HG03064 (cell line): ENCODE measurements at regions not wholly inside any gene's neighbourhood (a gene's known extent, or its start where the extent isn't known, plus 50 kb on each side); places are given as distances from the start of the nearest gene placed in this dataset.

ENCODE experiments used
- ATAC-seq: cut with Tn5 transposase; IDR thresholded peaks from one replicate; pipeline ENCODE4 v1.9.1; 2021; ENCODE audit warnings: low read depth; ENCODE audit not compliant: unreplicated experiment

DNA sequence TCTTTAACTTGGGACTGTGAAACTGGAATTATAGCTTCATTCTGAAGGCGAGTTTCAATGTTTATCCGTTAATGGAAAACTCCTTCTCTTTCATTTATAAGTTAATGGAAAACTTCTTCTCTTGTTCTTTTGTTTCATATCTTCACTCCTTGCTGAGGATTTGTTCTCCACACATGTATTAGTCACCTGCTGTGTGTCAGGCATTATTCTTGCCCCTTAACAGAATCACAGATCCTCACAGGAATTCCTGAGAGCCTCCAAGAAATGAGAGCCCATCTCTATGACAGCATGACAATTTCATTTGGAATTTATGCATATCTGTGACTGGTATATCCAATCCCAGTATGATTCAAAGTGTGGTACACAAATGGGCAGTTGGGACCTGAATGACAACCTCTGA, 545.8 kb downstream of the BCL11A start:
- ATAC-seq: no peak

DNA sequence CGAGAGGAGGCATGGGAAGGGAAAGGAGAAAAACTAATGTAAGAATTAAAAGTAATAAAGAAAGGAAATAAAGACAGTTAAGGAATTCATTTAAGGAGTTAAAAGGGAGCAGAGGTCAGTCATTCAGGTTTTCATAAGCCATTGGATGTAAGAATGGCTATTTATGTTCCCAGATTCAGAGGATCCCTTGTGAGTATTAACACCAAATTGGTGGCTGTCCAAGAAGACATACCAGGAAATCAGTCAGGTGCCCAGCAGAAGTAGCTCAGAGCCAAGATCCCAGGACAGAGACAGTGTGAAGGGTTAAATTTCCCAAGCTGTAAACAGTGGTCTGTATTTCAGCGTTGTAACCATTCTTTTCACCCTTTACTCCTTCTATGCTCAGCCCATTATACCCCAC, 550.4 kb downstream of the BCL11A start:
- ATAC-seq: no peak

DNA sequence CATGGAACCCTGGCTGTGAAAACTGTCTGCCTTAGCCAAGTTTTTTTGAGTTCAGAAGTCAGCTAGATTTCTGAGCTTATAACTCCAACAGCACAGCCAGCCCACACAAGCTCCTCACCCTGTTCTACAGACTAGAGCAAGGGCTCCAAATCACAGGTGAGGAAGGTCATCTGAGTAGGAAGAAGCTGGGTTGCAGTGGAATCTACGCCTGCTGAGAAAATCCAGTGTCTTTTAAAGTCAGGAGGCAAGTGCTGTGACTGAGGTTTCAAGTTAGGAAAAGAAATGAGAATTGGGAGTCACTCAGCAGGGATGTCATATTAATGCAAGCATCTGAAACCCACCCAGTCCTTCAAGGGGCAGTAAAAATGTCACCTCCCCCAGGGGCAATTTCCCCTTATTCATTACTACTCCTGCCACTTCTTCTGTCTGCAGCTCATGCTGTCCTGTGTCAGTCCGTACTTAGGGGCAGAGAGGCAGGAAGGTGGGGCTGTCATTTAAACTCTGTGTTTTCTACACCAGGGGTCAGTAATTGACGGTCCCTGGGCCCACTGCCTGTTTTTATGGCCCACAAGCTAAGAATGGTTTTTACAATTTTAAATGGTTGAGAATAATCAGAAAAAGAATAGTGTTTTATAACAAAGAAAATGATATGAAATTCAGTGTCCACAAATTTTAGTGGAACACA, 551.1 kb downstream of the BCL11A start:
- ATAC-seq: no peak

DNA sequence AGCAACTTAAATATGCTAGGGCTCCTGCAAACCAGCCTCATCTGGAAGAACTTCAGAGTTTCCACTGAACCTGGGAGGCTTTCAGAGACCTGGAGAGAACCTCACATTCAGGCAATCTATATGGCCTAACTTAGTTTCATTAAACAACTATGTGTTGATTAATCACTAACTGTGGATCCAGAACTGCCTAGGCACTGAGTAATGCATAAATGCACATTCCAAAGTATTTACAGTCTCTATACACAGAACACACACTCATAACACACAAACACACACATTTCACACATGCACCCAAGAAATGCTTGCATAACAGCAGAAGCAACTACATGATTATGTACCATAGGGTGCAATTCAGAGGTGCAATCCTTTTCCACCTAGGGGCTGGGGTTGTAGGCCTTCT, 552.8 kb downstream of the BCL11A start:
- no peak for ATAC-seq

DNA sequence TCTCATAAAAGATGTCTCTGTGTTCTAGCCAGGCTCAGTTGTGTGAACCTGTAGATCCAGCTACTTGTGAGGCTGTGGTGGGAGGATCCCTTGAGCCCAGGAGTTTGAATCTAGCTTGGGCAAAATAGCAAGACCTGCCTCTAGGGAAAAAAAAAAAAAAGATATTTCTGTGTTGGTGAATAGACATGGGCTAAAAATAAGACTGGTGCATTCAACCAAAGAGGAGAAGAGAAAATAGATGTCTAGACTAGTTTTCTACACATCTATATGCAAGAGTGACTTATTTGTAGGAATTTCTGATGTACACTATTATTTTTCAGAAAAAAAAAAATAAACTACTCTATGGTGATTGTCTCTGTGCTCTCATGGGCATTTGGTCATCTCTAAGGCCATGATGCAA, 555.1 kb downstream of the BCL11A start:
- no peak for ATAC-seq

DNA sequence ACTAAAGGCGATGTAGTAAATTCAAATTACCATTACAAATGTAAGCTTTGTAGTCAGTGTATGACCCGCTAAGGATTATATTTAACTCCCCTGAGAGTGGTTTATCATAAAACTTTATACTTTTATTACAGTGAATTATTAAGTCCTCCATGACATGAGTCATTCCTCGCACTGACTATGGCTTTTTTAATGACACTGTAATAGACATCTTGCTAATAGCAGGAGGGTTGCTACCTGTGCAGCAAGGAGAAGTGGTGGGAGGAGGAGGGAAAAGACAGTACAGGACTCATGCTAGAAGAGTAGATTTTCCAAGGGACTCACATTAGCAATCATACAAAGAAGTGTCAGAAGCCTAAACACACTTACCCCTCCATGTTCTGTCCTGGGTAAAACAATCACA, 556.1 kb downstream of the BCL11A start:
- no peak for ATAC-seq

DNA sequence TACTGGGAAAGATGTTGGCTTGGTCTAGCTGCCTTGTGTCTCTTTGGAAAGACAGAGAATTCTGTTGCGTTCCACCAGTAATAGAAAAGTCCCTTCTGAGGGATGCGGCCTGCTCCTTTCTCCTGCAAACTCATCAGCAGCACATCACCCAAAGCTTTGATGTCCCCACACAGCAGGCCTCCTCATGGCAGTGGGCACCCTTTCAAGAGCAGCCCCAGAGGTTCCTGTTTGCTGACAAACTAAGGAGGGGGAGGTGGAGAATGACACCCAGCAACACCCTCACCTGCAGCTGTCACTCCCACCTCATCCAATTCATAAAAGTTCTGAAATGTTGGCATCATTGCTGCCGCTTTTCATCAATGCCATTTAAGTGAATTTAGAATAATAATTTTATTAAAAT, 556.6 kb downstream of the BCL11A start:
- no peak for ATAC-seq

DNA sequence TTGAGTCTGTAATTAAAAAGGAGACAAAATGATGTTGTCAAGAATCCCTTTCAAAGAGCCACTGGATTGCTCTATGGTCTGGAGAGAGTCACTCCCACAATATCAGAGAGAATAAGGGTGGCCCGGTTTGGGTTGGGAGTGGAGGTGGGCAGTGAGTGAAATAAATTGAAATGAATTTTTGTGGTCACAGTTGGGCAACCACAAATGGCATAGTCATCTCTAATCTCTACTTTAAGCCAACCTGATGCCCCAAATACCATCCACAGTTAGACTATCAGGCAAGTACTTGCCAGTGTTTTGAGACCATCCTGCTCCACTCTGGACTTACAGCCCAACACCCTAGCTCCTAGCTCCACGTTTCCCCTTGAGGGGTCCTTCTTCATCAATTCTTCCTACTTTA, 559.7 kb downstream of the BCL11A start:
- no peak for ATAC-seq

DNA sequence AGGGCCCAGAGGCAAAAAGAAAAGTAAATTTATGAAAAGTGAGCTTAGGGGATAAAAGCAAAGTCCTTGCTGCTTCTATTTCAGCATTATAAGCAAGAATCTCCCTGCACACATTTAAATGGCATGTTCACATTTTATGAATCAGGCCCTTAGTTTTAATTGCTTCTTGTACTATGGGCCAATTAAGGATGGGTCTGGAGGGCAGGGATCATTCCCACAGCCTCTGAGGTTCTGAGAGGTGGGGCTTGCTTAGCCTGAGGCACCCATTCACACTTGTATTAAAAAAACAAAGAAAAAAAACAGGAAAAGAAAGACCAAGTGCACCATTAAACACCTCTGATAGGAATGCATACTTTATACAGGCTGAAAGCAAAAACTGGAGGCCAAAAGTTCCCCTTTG, 565.1 kb downstream of the BCL11A start:
- ATAC-seq: no peak

DNA sequence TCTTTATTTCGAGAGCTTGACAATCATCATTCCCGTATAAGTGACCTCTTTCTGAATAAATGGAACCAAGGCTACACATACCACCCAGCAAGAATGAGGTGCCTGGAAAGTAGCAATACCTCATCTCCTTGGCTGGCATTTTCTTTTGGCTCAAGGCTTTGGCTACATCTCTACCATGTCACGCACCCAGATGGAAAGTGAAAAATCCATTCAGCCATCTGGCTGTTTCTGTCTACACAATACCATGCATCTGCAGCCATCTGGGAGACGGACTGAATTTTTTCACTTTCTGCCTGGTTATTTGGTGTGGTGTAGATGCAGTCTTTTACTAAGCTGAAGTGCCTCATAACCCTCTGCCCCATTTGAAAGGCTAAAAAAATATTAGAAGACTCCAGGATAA, 566.9 kb downstream of the BCL11A start:
- no peak for ATAC-seq

DNA sequence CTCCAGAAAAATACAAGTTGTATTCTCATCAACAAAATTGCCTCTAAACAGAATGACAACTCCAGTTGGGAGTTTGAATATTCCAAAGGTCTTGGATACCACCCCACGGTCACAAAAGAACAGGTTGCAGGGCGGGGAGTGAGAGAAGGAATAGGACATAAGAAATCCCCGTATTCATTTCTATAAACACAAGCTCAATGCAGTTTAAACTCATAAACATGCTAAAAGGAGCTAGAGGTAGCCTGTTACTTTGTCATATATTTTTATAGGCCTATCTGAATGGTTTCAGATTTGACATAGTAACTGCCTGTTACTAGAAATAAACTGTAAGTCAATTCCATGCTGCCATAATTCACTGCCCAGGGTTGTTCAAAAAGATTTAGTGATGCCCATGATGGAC, 567.5 kb downstream of the BCL11A start:
- no peak for ATAC-seq

DNA sequence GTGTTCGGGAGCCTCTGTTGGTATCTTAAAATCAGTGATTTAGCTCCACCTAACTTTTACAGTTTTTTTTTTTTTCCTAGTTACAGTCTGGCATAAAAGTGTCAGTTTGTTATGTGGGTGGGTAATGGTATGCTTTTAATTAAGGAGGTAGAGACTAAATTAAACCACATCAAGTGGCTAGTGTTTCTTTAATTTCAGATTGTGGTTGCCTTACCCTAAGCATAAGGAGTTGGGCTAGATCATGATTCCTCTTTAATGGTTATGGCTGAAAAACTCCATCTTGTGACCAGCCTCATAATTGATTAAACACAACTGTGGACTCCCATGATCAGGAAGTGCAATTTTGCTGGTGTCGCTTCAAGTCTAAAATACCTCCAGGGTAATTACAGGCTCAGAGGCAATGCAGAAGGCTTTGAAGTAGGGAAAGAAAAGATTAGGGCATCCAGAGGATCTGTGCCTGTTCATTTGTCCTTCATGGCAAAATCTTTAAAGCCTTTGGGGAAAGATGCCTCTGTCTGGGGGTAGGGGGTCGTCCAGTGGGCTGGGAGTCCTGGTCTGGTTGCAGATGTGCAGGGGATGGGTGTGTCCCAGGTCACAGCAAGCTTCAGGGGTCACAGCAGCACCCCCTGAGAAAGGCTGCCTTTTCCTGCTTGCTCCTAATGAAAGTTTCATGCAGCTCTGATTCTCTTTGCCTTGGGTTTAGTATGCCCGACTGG, 579.2 kb downstream of the BCL11A start:
- ATAC-seq: no peak

DNA sequence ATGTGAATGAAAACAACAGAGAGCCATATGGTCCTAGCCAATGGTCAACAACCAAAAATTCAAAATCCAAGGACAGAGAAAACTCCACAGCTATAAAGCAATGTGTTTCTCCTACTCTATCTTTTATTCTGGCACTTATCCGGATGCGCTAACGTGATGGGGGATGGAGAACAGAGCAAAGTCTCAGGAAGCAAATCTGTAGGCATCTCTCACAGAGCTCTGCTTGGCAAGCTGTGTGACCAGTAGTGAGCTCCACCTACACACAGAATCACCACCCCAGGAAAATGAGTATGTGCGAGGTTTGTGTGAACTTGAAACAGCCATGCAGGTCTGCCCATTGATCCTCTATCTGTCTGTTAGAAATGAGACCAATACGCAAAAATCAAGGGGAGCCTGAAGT, 584.3 kb downstream of the BCL11A start:
- ATAC-seq: no peak

DNA sequence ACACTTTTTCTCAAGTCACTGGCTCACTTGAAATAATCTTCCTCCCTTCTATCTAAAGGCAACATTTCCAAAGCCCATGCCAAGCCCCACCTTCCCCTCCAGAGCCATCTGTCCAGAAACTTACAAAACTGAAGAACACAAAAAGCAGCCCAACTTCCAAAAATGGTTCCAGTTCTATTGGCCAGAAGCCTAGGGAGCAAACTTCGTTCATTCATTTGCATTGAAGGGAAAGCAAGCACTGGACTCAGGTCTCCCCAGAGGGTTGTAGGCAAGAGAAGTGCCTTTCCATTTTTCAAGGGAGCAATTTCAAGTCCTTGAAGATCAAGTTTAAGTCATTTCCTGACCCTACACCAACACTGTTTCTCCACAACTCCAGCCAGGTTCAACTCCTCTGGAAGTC, 585.0 kb downstream of the BCL11A start:
- ATAC-seq: no peak

DNA sequence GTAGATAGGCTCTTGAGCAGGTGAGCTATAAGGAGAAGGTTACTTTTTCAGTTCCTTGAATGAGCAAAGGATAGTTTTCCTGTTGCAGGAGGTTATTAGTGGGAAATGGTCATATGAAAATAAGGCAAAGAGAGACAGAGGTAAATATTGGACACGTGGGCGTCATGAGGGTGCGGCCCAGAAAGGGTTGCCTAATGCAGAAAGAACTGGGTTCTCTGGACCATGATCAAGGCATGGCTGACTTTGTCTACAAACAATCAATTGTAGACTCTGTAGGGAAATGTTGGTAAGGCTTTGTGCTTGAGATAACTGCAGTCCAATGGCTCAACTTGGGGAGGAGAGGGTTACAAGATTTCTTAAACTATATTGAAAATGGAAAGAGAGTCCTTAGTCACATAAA, 585.8 kb downstream of the BCL11A start:
- no peak for ATAC-seq

DNA sequence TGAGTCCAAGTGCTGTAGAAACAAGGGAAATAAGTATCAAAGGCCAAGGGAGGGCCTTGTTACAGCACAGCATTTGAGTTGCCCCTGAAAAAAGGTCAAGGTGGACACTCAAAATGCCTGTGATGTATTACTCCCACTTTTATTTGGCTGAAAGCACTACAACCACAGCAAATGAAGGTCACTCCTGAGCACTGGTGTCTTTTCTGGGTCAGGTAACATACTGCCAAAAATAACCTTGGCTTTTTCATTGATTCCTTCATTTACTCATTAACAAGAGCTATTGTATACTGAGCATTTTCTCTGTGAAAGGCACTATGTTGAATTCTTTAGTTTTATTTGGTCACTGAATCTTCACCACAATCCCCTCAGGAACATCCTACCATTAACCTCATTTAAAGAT, 590.3 kb downstream of the BCL11A start:
- ATAC-seq: no peak

DNA sequence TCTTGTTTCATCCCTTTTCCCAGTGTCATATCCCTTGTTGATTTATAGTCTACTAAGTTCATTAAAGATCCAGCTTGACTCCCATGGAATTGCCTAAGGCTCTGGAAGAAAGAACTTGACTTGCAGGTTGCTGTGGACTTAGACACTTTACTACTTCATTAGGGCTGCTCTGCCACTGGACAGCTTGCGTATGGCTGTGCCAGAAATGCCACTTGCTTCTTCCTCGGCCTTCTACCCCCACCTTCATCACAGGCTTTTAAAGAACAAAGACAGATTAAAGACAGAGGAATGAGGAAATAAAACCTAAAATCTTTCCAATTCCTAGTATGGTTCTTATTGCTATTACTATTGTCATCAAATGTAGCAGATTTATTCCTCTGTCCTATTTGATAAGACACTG, 591.7 kb downstream of the BCL11A start:
- no peak for ATAC-seq

DNA sequence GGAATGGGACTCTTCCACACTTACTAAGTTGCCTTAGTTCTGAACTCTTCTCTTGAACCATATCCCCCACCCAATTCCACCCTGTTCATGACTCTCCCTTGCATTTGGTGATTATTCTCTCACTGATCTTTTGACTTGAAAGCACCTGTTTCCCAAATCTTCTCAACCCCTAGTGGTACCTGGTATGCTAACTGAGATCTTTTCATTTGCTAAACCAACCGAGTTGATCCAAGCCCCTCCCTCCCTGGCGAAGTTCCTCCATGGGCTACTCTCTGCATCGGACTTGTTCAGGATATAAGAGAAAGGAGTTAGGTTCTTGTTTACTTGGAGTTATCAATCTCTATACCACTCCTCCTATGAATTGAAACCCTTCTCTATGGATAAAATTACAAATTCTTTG, 593.5 kb downstream of the BCL11A start:
- ATAC-seq: no peak

DNA sequence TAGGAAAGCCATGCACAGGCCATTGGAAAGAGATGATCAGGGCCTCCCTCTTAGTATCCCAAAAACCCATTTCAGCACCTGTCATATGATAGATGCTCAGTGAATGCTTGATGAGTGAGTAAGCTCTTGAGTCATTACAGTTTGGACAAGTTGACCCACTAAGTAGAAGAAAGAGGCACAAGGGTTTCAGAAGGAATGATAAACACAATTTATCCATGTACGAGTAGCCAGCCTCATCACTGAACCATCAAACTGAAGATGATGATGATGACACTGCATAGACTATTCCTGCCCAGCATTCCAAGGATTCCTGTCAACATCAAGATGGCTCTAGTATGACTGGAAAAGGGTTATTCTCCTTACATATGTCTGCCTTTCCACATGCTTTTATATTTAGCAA, 596.0 kb downstream of the BCL11A start:
- ATAC-seq: no peak

DNA sequence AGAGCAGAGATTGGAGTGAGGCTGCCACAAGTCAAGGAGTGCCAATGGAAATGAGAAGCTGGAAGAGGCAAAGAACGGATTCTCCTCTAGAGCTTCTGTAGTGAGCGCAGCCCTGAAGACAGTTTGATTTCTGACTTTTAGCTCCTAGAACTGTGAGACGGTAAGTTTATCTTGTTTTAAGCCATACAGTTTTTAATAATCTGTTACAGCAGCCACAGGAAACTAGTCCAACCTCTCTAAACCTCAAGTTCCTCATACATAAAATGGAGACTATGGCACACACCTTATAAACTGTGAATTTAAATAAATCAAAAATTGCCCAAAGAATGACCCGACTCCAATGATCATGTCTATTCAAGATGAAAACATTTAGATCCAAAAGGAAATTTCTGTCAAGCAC, 596.5 kb downstream of the BCL11A start:
- no peak for ATAC-seq

DNA sequence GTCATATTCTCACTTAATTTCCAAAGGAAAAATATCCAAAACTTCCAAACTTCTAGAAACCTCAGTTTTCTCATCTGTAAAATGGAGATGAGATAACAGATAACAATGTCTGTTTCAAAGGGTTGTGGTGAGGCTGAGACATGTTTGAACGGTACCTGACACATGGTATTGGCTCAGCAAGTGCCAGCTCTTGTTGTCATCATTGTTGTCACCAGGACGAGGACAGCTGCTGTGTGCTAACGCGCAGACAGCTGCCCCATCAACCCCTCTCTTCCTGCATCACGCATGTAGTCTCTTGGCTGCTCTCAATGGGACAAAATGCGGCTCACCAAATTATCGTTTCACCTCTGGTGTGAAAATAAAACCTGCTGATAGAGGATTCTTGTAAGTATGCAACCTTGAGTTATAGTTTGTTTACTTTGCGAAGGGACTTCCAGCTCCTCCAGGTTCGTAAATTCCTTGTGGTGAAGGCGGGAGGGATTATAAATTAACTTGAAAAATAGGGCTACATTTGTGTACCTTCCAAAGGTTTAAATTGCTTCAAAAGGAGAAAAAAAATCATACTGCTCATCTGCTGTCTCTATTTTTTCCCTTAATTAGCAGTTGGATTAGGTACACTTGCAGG, 605.4 kb downstream of the BCL11A start:
- ATAC-seq: no peak

DNA sequence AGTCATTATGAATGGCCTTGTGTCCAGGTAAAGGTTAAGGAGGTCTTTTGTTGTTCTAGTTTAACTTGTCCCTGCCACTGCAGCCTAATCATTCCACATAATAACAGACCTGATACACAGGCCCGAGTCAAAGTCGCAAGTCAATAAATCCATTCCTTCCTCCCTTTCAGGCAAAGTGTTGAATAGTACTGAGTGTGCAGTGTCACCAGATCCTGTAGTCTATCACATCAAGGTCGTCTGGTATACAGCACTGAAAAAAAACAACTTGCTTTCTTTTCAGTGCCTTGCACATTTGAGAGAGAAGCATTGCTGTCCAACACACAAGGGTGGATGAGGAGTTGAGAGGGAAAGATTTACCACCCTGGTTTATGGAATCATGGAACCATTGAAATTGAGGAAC, 606.2 kb downstream of the BCL11A start:
- ATAC-seq: no peak
